ENCODE measurements at regions not wholly inside any gene's neighbourhood (a gene's known extent, or its start where the extent isn't known, plus 50 kb on each side); places are given as distances from the start of the nearest gene placed in this dataset.

DNA sequence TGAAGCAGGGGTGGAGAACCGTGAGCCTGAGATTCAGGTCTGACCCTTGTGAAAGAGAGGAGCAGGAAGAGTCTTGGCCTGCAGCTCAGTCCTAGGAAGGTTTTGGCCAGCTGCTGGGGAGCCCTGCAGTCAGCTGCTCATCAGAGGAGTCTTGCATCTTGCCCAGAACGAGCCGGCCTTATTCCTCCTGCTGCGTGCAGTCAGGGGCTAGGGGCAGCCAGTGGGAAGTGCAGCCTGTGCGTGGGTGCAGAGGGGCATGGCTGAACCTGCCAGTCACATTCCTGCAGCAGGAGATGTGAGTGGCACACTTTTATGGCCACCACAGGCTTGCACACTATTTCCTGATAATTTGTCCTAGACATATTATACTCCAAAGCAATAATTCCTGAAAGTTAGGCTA, 278.7 kb downstream of the NPR3 start:
- Histone ChIP-seq H3K27me3 (replicated peaks) (no peaks in the 10 kb centered on the region), H3K4me3 (ENCODE audit: low read depth, low read length) (no peak overlapping the region), H3K36me3 (replicated peaks) (no peaks in the 10 kb centered on the region), H3K27ac (no peak overlapping the region)
- TF ChIP-seq, protein P1, sequence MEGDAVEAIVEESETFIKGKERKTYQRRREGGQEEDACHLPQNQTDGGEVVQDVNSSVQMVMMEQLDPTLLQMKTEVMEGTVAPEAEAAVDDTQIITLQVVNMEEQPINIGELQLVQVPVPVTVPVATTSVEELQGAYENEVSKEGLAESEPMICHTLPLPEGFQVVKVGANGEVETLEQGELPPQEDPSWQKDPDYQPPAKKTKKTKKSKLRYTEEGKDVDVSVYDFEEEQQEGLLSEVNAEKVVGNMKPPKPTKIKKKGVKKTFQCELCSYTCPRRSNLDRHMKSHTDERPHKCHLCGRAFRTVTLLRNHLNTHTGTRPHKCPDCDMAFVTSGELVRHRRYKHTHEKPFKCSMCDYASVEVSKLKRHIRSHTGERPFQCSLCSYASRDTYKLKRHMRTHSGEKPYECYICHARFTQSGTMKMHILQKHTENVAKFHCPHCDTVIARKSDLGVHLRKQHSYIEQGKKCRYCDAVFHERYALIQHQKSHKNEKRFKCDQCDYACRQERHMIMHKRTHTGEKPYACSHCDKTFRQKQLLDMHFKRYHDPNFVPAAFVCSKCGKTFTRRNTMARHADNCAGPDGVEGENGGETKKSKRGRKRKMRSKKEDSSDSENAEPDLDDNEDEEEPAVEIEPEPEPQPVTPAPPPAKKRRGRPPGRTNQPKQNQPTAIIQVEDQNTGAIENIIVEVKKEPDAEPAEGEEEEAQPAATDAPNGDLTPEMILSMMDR (IDR thresholded peaks at IDR 0.05; ENCODE audit: low read depth, low read length, missing control alignments) = no peak
- no peak for DNase-seq
- in situ Hi-C loops (cut with HindIII; ENCODE audit: low pct_ligation_motif_present, low sequenced_read_pairs) = no loop called here

DNA sequence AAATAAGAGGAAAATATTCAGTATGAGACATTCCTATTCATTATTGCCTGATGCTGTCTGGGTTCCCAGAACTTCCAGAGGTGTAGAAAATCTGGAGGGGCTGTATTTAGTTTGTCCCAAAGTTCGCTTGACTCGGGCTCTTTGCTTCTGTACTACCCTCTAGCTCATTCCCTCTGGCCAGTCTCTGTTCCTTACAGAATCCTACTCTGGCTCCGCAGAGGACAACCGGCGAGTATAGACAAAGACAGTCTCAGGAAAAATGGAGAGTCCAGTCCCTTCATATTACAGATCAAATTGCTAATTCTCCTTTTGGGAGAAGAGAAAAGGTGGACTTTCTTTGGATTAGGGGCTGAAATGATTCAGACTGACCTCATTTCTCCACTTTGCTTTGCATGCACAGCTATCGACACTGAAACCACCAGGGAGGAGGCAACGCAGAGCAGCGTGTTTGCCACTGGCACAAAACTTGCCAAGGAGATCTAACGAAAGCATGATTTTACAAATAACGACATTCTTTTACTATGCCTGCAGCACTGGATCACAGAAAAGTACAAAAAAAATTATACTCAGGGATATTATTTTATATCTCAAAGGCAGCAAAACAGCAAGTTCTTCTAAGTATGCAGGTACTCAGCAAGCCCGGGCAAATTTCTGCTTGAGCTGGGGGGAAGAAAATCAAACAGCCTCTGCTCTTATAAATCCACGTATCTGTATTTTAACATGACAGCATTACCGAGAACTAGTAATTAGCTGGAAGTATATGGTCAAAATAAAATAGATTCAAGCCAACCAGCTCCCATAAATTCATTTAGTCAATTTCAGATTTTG, 279.7 kb downstream of the NPR3 start:
- Histone ChIP-seq H3K36me3 (replicated peaks) (no peaks in the 10 kb centered on the region), H3K4me3 (ENCODE audit: low read depth, low read length) (no peak overlapping the region), H3K27me3 (replicated peaks) (no peaks in the 10 kb centered on the region), H3K27ac (no peak overlapping the region)
- DNase-seq = no peak
- TF ChIP-seq, protein P1 (IDR thresholded peaks at IDR 0.05; ENCODE audit: low read depth, low read length, missing control alignments) = no peak
- in situ Hi-C loops (cut with HindIII; ENCODE audit: low pct_ligation_motif_present, low sequenced_read_pairs) = no loop called here

DNA sequence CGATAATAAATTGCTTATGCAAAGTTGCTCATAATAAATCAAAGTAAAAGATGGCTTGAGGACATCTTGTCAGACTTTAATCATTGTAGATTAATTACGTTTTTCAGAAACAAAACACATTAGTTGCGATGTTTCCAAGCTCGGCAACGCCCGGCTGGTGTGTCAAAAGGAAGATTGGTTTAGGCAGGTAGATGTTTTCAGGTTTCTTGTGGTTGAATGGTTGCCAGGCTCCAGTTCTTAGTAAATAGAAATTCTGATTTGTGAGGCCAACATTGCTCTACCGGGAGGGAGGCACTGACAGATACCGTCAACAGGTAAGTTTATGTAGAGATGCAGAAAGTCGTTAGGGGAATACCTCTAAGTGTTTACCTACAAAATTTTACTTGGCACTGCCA, 280.3 kb downstream of the NPR3 start:
- no peak overlapping the region for H3K27ac ChIP-seq
- H3K4me3 ChIP-seq (ENCODE audit: low read depth, low read length) = no peak overlapping the region
- in situ Hi-C loops (cut with HindIII; ENCODE audit: low pct_ligation_motif_present, low sequenced_read_pairs) = no loop called here
- TF ChIP-seq, protein P1 (IDR thresholded peaks at IDR 0.05; ENCODE audit: low read depth, low read length, missing control alignments) = no peak
- H3K36me3 ChIP-seq (replicated peaks) = no peaks in the 10 kb centered on the region
- no peak for DNase-seq
- no peaks in the 10 kb centered on the region for H3K27me3 ChIP-seq (replicated peaks)

DNA sequence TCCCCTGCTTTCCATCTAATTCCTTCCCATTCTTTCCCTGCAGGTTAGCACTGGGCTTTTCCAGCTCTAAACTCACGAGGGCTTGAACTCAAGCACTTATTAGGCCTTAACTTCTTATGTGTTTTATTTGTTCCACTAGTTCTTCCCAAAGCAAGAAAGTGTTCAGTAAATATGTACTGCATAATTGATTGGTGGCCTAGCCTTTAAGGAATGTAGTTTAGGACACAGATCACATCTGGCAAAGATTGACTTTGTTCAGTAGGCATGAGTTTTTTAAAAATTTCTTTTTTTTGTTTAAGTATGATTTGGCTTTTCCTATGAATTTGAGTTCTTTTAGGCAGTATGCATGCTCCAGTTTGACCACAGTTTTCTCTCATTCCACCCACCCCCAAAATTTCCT, 285.2 kb downstream of the NPR3 start:
- Histone ChIP-seq H3K4me3 (ENCODE audit: low read depth, low read length) (no peak overlapping the region), H3K27ac (no peak overlapping the region), H3K27me3 (replicated peaks) (no peaks in the 10 kb centered on the region), H3K36me3 (replicated peaks) (no peaks in the 10 kb centered on the region)
- DNase-seq = no peak
- TF ChIP-seq, protein P1 (IDR thresholded peaks at IDR 0.05; ENCODE audit: low read depth, low read length, missing control alignments) = no peak
- in situ Hi-C loops (cut with HindIII; ENCODE audit: low pct_ligation_motif_present, low sequenced_read_pairs) = no loop called here

DNA sequence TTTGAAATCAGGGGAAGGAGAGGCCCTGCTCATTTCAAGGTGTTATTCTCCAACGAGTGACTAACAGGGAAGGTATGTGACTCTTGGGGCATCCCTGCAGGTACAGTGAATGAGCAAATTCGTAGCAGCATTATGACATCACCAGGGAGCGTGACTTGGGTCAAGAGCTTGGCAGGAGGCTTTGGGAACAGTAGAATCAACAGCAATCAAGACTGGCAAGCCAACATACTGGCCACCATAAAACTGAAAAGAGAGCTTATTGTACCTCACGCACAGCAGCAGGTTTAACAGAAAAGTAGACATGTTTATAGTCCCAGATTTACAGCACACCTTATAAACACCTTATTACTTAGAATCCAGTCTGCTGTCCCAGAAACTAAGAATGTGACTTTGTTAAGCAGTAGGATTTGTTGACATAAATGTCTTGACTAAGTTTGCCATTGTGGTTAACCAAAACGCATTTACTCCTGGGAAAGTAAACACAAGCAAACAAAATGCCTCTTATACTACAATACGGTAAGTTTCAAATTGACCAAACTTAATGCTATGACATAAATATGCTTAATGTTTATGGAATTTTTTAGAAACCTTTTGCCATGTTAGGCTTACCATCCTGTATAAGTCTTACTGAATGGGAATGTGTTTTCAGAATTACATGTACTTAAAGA, 297.8 kb downstream of the NPR3 start:
- Histone ChIP-seq H3K27ac (no peak overlapping the region), H3K27me3 (replicated peaks) (no peaks in the 10 kb centered on the region), H3K36me3 (replicated peaks) (no peaks in the 10 kb centered on the region), H3K4me3 (ENCODE audit: low read depth, low read length) (no peak overlapping the region)
- in situ Hi-C loops (cut with HindIII; ENCODE audit: low pct_ligation_motif_present, low sequenced_read_pairs) = no loop called here
- DNase-seq = no peak
- TF ChIP-seq, protein P1 (IDR thresholded peaks at IDR 0.05; ENCODE audit: low read depth, low read length, missing control alignments) = no peak

All from brain microvascular endothelial cell (primary cell).